Activated naive CD8-positive, alpha-beta T cell treated with anti-CD3 and anti-CD28 coated beads, Interleukin-2, amount 10 ng/mL, durations not matched to agents 7 days and 5 days (primary cell): ENCODE measurements at regions not wholly inside any gene's neighbourhood (a gene's known extent, or its start where the extent isn't known, plus 50 kb on each side); places are given as distances from the start of the nearest gene placed in this dataset.

Source experiments
- ATAC-seq: fragments of 150-1000 bp; cut with Tn5 transposase; one replicate; pipeline ENCODE4 v1.10.0; 2021; ENCODE audit warnings: low read depth, moderate library complexity
- POLR2A ChIA-PET: fragments of 350-600 bp; sonication (Branson Sonifier 250); formaldehyde crosslinking; loops from one replicate; lab custom pipeline; 2021; ENCODE audit warnings: antibody characterized with exemption; lab: Charles Lee
- DNase-seq: peaks from one replicate; pipeline ENCODE4 v3.0.0; 2021
- H3K27ac Mint-ChIP-seq: one replicate; pipeline ENCODE4 v1.8.0; 2022; ENCODE audit warnings: mild to moderate bottlenecking, mixed read lengths
- H3K27me3 Mint-ChIP-seq: one replicate; pipeline ENCODE4 v1.8.0; 2022; ENCODE audit warnings: mild to moderate bottlenecking, moderate library complexity, mixed read lengths
- H3K36me3 Mint-ChIP-seq: one replicate; pipeline ENCODE4 v1.8.0; 2021; ENCODE audit warnings: mild to moderate bottlenecking, mixed read lengths
- H3K4me1 Mint-ChIP-seq: one replicate; pipeline ENCODE4 v1.8.0; 2021; ENCODE audit warnings: mixed read lengths
- H3K4me3 Mint-ChIP-seq: one replicate; pipeline ENCODE4 v1.8.0; 2022; ENCODE audit warnings: mild to moderate bottlenecking, moderate library complexity, mixed read lengths
- H3K9me3 Mint-ChIP-seq: one replicate; pipeline ENCODE4 v1.8.0; 2021; ENCODE audit warnings: mixed read lengths

DNA sequence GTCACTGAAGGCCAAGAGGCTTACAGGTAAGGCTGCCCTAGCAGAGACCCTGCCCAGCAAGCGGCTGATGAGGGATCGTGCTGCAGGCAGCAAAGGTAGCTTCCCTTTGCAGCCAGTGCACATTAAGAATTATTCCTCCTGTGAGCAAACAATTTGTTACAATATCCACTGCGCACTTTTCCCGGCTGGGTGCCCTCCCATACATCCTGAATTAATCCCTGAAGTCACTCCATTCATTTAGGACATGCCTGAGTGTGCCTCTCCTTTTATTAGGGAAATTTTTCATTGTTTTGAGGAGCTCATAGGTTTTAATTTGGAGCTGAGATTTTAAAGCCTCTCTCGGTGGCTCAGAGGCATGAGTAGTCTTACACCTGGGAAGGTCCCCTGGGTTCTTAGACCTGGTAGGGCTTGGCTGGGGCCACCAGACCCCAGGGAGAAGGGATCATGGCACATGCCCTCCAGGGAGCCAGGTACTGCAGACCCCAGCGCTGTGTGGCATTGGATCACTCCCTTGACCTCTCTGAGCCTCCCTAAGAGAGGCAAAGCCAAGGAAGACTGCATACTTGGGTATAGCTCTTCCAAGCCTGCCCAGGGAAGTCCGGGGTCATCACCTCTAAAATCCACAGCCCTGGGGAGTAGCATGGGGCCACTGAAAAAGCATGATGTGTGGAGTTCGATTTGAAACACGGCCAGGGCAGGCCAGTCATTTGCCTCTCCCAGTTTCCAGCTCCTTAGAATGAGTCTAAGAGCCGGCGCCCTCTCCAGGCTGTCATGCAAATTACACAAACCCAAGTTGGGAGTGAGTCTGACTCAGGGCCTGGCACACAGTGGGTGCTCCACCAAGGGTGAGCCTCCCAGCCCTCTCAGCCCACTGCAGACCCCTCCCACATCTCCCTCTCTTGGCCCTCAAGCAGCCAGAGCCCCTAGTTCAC is 151.9 kb upstream of the LINGO1 start:
- Mint-ChIP-seq H3K4me1 (no peaks in the 10 kb centered on the region), H3K4me3 (no peak overlapping the region), H3K36me3 (no peaks in the 10 kb centered on the region), H3K9me3 (no peaks in the 10 kb centered on the region), H3K27me3 (no peaks in the 10 kb centered on the region), H3K27ac (no peak overlapping the region)
- POLR2A ChIA-PET, result no interaction called here
- no peak for DNase-seq
- ATAC-seq, result no peak

DNA sequence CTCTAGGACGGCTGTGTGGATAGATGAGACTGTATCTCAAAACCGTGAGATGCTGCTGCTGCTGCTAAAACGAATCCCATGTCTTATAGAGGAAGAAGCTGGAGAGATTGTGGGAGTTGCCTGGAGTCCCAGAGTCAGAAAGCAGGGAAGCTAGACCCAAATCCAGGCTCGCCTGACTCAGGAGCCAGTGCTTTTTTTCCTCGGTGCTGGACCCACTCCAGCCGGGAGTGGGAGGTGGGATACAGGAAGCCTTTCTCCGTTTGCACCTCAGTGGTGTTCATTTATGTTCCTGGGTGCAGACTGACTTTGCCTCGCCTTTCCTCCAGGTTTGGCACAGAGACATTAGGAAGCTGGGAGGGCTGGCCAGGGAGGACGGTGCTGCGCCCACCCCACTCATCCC is 150.9 kb upstream of the LINGO1 start:
- ATAC-seq (no peak), DNase-seq (no peak)
- no peaks in the 10 kb centered on the region for H3K9me3 Mint-ChIP-seq
- H3K36me3 Mint-ChIP-seq, result no peaks in the 10 kb centered on the region
- H3K27ac Mint-ChIP-seq, result no peak overlapping the region
- H3K4me1 Mint-ChIP-seq, result no peaks in the 10 kb centered on the region
- H3K27me3 Mint-ChIP-seq, result no peaks in the 10 kb centered on the region
- POLR2A ChIA-PET, result no interaction called here
- no peak overlapping the region for H3K4me3 Mint-ChIP-seq

DNA sequence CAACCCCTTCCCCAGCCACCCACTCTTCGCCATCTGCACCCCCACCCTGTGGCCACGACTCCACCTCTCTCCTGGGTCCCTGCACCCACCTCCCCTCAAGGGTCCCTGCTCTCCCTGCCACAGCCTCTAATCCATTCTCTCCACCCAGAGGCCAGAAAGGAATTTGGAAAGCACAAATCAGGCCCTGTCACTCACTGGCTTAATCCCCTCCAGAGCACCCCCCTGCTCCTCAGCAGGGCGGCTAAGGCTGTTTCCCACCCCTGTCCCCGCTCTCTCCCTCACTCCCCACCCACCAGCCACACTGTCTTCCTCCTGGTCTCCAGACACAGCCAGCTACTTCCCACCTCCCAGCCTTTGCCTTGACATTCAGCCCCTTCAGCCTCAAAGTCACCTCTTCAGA is 150.0 kb upstream of the LINGO1 start:
- H3K4me1 Mint-ChIP-seq, result no peaks in the 10 kb centered on the region
- no peak overlapping the region for H3K4me3 Mint-ChIP-seq
- H3K9me3 Mint-ChIP-seq, result no peaks in the 10 kb centered on the region
- H3K36me3 Mint-ChIP-seq, result no peaks in the 10 kb centered on the region
- ATAC-seq (no peak), DNase-seq (no peak)
- no peaks in the 10 kb centered on the region for H3K27me3 Mint-ChIP-seq
- no peak overlapping the region for H3K27ac Mint-ChIP-seq
- POLR2A ChIA-PET, result no interaction called here

DNA sequence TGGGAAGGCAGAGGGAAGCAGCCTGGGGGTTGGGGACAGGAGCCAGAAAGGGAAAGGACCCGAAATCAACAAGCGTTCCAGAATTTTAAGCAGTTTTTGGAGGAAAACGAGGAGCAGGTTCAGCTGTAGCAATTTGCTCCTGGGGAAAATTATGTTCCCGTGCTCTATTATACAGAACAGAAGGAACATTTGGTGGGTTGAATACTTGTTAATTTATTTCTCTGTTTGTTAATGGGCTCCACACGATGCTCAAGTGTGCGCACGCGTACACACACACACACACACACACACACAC is 149.2 kb upstream of the LINGO1 start:
- no peak for DNase-seq
- Mint-ChIP-seq H3K9me3 (no peaks in the 10 kb centered on the region), H3K4me1 (no peaks in the 10 kb centered on the region), H3K4me3 (no peak overlapping the region), H3K36me3 (no peaks in the 10 kb centered on the region), H3K27me3 (no peaks in the 10 kb centered on the region), H3K27ac (no peak overlapping the region)
- ATAC-seq, result no peak
- POLR2A ChIA-PET, result no interaction called here

DNA sequence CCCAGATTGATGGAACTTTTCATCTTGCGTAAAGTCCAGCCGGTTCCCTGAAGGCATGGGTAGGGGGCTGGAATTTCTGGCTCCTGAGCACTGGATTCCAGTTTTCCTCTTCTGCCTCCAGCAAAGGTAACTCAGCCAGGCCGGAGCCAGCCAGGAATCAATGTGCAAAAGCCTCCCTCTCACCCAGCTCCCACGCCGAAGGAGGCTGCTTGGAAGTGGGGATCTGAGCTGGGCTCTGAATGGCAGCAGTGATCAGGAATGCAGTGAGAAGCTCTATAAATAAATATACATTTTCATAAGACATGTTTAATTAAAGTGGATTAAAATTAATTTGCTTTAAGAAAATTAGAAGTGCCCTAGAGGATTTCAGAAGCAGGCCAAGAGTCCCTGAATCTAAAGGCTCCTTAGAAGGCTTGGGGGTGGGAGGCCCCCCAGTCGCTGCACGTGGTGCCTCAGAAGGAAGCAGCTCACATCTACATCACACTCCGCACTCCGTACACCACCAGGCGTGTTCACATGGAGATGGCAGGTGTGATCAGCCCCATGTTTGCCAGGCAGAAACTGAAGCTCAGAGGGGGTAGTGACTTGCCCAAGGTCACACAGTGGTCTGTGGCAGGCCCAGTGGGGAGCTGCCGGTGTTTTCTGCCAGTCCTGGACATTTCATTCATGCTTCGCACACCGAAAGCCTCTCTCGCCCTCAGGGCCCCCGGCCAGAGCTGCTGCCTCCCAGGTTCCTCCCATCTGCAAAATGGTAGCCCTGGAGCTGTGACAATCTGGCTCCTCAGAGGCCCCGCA is 148.6 kb upstream of the LINGO1 start:
- Mint-ChIP-seq H3K36me3 (no peaks in the 10 kb centered on the region), H3K27me3 (no peaks in the 10 kb centered on the region), H3K4me1 (no peaks in the 10 kb centered on the region), H3K9me3 (no peaks in the 10 kb centered on the region), H3K4me3 (no peak overlapping the region), H3K27ac (no peak overlapping the region)
- DNase-seq (no peak), ATAC-seq (no peak)
- POLR2A ChIA-PET, result no interaction called here

DNA sequence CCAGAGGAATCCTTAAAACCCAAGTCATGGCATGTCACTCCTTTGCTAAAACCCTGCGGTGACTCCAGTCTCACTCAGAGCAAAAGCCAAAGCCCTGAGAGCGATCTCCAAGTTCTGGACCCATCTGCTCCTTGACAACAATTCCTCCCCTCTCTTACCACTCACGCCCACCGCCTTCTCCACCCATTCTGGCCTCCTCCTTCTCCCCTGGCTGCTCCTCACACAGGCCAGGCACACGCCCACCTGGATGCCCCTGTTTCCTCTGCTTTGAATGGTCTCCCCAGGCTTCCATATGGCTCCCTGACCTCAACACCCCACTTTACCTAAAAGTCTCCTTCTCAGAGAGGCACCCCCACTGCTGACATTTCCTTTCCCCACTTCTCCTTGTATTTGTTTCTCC is 146.1 kb upstream of the LINGO1 start:
- H3K27me3 Mint-ChIP-seq, result no peaks in the 10 kb centered on the region
- no peaks in the 10 kb centered on the region for H3K9me3 Mint-ChIP-seq
- DNase-seq, result no peak
- POLR2A ChIA-PET, result no interaction called here
- H3K27ac Mint-ChIP-seq, result no peak overlapping the region
- no peaks in the 10 kb centered on the region for H3K4me1 Mint-ChIP-seq
- ATAC-seq, result no peak
- no peak overlapping the region for H3K4me3 Mint-ChIP-seq
- no peaks in the 10 kb centered on the region for H3K36me3 Mint-ChIP-seq

DNA sequence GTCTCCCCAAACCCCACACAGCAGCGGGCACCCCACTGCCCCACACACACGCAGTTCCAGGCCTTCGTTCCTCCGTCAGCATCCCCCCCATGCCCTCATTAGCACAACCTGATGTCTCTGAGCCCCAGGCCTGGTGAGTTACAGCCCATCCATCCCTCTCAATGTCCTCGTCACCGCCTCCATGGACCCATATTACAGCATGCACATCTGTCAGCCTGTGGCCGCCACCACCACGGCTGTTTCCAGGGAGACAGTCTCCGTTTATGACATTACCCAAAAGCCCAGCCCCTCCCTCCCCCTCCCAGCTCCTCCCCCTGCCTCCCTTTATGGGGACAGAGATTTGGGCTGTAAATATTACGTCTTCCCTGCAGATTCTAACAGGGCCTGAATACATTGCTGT is 143.1 kb upstream of the LINGO1 start:
- no peaks in the 10 kb centered on the region for H3K36me3 Mint-ChIP-seq
- H3K4me1 Mint-ChIP-seq, result no peaks in the 10 kb centered on the region
- ATAC-seq, result no peak
- no peak for DNase-seq
- no peaks in the 10 kb centered on the region for H3K9me3 Mint-ChIP-seq
- H3K4me3 Mint-ChIP-seq, result no peak overlapping the region
- no peaks in the 10 kb centered on the region for H3K27me3 Mint-ChIP-seq
- no peak overlapping the region for H3K27ac Mint-ChIP-seq
- POLR2A ChIA-PET, result no interaction called here

DNA sequence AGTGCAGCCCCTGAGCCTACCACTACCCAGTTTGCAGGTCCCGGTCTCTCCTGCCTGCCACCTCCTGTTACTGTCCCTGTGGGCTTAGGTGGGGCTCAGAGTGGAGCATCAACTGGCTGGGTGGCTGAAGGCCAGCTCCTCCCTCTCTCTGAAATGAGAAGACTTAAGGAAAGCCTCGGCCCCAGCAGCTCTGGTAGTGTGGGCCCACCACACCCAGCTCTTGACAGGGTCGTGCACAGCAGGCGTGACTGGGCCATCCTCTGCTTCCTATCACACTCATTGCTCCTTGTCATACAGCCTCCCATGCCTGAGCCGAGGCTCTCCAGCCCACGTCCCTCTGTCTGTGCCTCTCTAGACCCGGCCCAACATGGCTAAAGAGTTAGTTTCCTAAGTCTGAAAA is 142.7 kb upstream of the LINGO1 start:
- no peak overlapping the region for H3K4me3 Mint-ChIP-seq
- no peaks in the 10 kb centered on the region for H3K9me3 Mint-ChIP-seq
- no peaks in the 10 kb centered on the region for H3K36me3 Mint-ChIP-seq
- POLR2A ChIA-PET, result no interaction called here
- no peak overlapping the region for H3K27ac Mint-ChIP-seq
- DNase-seq, result no peak
- no peak for ATAC-seq
- no peaks in the 10 kb centered on the region for H3K4me1 Mint-ChIP-seq
- no peaks in the 10 kb centered on the region for H3K27me3 Mint-ChIP-seq

DNA sequence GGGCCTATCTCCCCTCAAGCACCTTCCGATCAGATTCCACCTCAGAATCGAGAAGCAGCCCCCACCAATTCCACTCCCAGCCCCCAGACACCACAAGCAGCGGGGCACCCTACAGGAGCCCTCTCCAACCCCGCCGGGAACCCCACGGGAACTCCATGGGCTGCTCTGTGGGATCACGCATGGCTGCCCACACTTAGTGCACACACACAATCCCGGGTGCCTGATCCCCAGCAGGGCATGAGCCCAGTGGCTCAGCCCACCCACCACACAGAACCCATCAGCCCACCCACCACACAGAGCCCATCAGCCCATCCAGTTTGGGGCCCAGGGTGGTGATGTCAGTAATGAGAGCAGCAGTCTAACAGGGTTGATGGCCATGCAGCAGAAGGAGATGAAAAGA is 141.6 kb upstream of the LINGO1 start:
- no peaks in the 10 kb centered on the region for H3K27me3 Mint-ChIP-seq

DNA sequence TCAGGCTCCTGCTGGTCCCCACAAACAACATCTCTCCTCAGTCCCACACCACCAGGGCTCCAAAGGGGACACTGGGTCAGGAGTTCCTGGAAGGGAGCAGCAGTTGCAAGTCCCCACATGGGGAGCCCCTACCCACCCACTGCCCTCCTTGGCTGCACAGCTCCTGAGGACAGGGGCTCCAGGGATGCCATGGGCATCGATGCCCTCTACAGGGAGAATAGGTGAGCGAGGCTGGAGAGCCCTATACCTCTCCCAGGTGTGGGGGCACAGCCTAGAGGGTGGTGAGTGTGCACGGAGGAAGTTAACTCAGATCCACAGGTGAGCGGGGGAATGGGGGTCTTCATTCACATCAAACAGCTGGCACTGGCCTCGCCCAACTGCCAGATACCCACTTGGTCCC is 141.2 kb upstream of the LINGO1 start:
- Mint-ChIP-seq H3K4me3 (no peak overlapping the region), H3K36me3 (no peaks in the 10 kb centered on the region), H3K9me3 (no peaks in the 10 kb centered on the region), H3K27ac (no peak overlapping the region), H3K4me1 (no peaks in the 10 kb centered on the region), H3K27me3 (no peaks in the 10 kb centered on the region)
- POLR2A ChIA-PET, result no interaction called here
- DNase-seq (no peak), ATAC-seq (no peak)

More for the DNA sequence above, 141.6 kb upstream of the LINGO1 start:
- H3K36me3 Mint-ChIP-seq, result no peaks in the 10 kb centered on the region
- no peak overlapping the region for H3K27ac Mint-ChIP-seq
- no peaks in the 10 kb centered on the region for H3K9me3 Mint-ChIP-seq
- H3K4me3 Mint-ChIP-seq, result no peak overlapping the region
- DNase-seq, result no peak
- POLR2A ChIA-PET, result no interaction called here
- ATAC-seq, result no peak
- H3K4me1 Mint-ChIP-seq, result no peaks in the 10 kb centered on the region

DNA sequence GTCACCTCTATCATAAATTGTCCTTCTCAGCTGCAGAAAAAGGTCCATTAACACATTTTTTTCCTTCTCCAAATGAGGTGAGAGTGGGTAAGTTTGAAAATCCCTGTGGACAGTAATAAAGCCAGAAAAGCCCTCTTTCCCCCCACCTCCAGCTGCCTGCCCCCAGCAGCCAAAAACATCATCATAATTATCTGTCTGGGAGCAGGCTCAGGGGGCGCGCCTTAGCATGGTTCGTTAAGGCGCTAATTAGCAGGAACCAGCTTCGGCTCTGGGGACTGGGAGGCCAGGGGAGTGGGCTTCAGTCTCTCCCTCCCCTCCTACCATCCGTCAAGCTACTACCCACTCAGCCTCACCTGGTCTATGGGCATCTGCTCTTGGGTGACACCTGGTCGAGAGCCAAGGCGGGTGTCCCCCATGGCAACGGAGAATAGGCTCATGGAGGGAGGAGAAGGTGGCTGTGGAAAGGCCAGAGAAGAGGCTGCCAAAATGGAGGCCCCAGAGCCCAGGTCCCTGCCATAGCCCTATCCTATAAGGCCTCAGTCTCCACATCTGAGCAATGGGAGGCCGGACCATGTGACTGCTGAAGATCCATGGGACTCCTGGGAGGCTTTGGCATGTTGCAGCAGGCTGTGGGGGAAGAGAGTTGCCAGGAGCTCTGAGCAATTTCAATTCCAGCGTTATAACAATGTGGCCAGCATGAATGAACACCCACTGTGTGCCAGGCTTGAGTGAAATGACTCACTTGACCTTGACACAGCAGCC is 140.1 kb upstream of the LINGO1 start:
- Mint-ChIP-seq H3K4me3 (no peak overlapping the region), H3K27ac (no peak overlapping the region), H3K4me1 (no peaks in the 10 kb centered on the region), H3K36me3 (no peaks in the 10 kb centered on the region), H3K9me3 (no peaks in the 10 kb centered on the region), H3K27me3 (no peaks in the 10 kb centered on the region)
- POLR2A ChIA-PET, result no interaction called here
- no peak for DNase-seq
- ATAC-seq, result no peak

DNA sequence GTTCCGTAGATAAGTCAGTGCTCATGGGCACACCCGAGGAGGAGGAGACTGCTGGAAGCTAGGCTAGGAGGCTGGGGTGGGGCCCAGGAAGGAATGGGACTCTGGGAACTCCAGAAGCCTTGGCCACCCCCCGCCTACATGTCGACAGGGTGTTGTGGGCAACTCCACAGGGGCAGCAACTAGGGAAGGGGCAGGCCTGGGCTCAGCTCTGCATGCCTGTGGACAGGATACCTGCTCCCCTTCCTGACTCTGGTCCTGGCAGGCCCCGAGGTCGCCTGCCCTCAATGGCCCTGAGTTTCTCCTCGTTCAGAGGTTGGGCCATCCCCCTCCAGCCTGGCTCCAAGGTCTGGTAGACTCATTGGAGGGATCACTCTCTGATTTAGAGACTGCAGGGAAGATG is 138.9 kb upstream of the LINGO1 start:
- H3K27ac Mint-ChIP-seq, result no peak overlapping the region
- no peak for ATAC-seq
- no peak for DNase-seq
- H3K36me3 Mint-ChIP-seq, result no peaks in the 10 kb centered on the region
- no peak overlapping the region for H3K4me3 Mint-ChIP-seq
- no peaks in the 10 kb centered on the region for H3K9me3 Mint-ChIP-seq
- POLR2A ChIA-PET, result no interaction called here
- H3K4me1 Mint-ChIP-seq, result no peaks in the 10 kb centered on the region
- H3K27me3 Mint-ChIP-seq, result peaks cover 7% of the 10 kb centered on the region

DNA sequence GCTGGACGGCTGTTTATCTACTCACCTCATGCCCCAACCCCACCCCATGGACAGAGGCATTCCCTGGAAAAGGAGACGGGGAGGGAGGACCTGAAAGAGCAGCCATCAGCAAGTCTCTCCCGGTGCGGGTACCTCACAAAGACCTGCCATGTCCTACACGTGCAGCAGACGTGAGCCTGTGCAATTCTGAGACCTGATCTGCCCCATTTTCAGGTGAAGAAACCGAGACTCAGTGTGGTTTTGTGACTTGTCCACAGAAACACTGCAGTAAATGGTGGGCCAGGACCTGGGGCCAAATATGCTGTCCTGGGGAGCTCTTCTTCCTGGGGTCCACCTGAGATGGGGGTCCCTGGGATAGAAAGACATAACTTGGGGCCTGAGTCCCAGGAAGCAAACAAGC is 137.0 kb upstream of the LINGO1 start:
- Mint-ChIP-seq H3K4me1 (no peaks in the 10 kb centered on the region), H3K9me3 (no peaks in the 10 kb centered on the region), H3K27me3 (peaks cover 19% of the 10 kb centered on the region), H3K36me3 (no peaks in the 10 kb centered on the region), H3K27ac (no peak overlapping the region), H3K4me3 (no peak overlapping the region)
- POLR2A ChIA-PET, result no interaction called here
- DNase-seq (no peak), ATAC-seq (no peak)
